ENCODE measurements at regions not wholly inside any gene's neighbourhood (a gene's known extent, or its start where the extent isn't known, plus 50 kb on each side); places are given as distances from the start of the nearest gene placed in this dataset.

GRCh38 chr6:56795466-56796195 lies 152.9 kb upstream of the DST start:
- TF ChIP-seq CTCF (IDR thresholded peaks at IDR 0.05; ENCODE audit: insufficient read depth, low read depth, low read length) (no peak), EZH2 (IDR thresholded peaks at IDR 0.05; ENCODE audit: insufficient read depth, low read length) (no peak)

Data from astrocyte (in vitro differentiated cells and primary cell).